Neutrophil (primary cell): ENCODE measurements at regions not wholly inside any gene's neighbourhood (a gene's known extent, or its start where the extent isn't known, plus 50 kb on each side); places are given as distances from the start of the nearest gene placed in this dataset.

ENCODE experiments used
- H3K27ac ChIP-seq: fragments of 200-600 bp; sonication (generic); 2 replicates; pipeline ENCODE4 v1.5.1; 2016; ENCODE audit warnings: mild to moderate bottlenecking, moderate library complexity
- H3K27me3 ChIP-seq: fragments of 200-600 bp; sonication (generic); 2 replicates; pipeline ENCODE4 v1.6.0; 2016; ENCODE audit warnings: mild to moderate bottlenecking
- H3K36me3 ChIP-seq: fragments of 200-600 bp; sonication (generic); 2 replicates; pipeline ENCODE4 v1.5.1; 2017
- H3K4me1 ChIP-seq, 2 experiments: fragments of 200-600 bp in 1 of 2; sonication (generic) in 1 of 2; 1 replicate in 1 of 2; 2 replicates in 1 of 2; pipeline versions ENCODE4 v1.5.1 to v1.6.1; 2013 to 2016; ENCODE audit warnings: low read depth in 1 of 2, low read length in 1 of 2, mild to moderate bottlenecking in 1 of 2, moderate library complexity in 1 of 2; ENCODE audit not compliant: control insufficient read depth in 1 of 2, insufficient read depth in 1 of 2
- H3K4me3 ChIP-seq, 2 experiments: fragments of 200-600 bp in 1 of 2; sonication (generic) in 1 of 2; 1 replicate in 1 of 2; 2 replicates in 1 of 2; pipeline ENCODE4 v1.5.1; 2013 to 2016; ENCODE audit warnings: low read depth in 1 of 2, low read length in 1 of 2, mild to moderate bottlenecking in 1 of 2, moderate library complexity in 1 of 2
- H3K9me3 ChIP-seq: fragments of 200-600 bp; sonication (generic); 2 replicates; pipeline ENCODE4 v1.5.1; 2016
- TF ChIP-seq, protein P1 (sequence below): fragments of 200-600 bp; sonication (generic); IDR thresholded peaks from 2 replicates; pipeline ENCODE4 v1.5.1; 2016; ENCODE audit warnings: antibody characterized with exemption

DNA sequence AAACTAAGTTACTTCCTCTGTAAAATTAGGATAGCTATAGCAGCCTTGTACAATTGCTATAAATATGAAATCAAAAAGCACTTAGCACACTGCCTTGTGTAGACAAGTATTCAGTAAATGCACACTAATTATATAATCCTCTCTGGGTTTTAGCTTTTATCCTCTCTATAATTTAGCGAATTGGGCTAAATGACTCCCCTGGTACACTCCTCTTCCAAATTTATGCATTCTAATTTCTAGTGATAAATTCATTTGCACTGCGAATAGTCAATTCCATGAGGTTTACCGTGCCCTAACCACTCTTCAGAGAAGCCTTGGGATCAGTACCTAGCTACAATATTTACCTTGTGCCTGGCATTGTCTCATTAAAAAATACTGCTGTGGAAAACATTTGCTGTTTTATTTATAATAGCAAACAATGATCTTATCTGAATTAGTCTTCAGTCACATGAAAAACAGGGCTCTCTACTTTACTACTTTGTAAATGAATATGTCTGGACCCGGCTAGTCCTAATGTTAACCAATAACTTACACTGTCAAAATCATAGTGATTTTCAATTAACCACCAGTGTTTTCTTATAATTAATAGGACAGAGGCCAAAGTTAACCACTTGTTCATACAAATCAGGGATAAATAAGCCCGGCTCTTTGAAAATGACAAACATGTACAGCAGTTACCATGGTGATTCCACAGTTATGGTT is 577.9 kb downstream of the IPMK start:
- no peaks in the 10 kb centered on the region for H3K36me3 ChIP-seq
- no peaks in the 10 kb centered on the region for H3K4me1 ChIP-seq
- no peaks in the 10 kb centered on the region for H3K9me3 ChIP-seq
- H3K27ac ChIP-seq, result no peak overlapping the region
- TF ChIP-seq, protein P1, sequence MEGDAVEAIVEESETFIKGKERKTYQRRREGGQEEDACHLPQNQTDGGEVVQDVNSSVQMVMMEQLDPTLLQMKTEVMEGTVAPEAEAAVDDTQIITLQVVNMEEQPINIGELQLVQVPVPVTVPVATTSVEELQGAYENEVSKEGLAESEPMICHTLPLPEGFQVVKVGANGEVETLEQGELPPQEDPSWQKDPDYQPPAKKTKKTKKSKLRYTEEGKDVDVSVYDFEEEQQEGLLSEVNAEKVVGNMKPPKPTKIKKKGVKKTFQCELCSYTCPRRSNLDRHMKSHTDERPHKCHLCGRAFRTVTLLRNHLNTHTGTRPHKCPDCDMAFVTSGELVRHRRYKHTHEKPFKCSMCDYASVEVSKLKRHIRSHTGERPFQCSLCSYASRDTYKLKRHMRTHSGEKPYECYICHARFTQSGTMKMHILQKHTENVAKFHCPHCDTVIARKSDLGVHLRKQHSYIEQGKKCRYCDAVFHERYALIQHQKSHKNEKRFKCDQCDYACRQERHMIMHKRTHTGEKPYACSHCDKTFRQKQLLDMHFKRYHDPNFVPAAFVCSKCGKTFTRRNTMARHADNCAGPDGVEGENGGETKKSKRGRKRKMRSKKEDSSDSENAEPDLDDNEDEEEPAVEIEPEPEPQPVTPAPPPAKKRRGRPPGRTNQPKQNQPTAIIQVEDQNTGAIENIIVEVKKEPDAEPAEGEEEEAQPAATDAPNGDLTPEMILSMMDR, result no peak
- H3K4me3 ChIP-seq, result no peak overlapping the region
- H3K27me3 ChIP-seq, result no peaks in the 10 kb centered on the region

DNA sequence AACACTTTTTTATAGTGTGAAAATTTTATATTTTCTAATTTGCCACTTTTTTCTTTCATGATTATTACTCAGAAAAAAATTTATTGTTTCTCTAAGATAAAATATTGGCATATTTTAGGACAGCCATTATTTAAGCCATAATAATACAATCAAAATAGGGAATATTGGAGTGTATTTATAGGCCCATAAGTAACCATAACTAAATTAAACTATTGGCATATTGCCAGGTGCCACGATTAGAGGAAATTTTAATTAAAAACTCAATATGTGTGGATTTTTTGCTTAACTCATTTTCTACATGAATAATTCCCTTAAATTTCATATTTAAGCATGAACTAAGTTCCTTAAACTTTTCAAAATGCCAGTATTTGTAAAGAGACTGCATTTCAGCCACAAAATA is 587.8 kb downstream of the IPMK start:
- no peak overlapping the region for H3K27ac ChIP-seq
- H3K4me3 ChIP-seq, result no peak overlapping the region
- no peaks in the 10 kb centered on the region for H3K27me3 ChIP-seq
- TF ChIP-seq, protein P1, result no peak
- no peaks in the 10 kb centered on the region for H3K4me1 ChIP-seq
- no peaks in the 10 kb centered on the region for H3K36me3 ChIP-seq
- no peaks in the 10 kb centered on the region for H3K9me3 ChIP-seq

DNA sequence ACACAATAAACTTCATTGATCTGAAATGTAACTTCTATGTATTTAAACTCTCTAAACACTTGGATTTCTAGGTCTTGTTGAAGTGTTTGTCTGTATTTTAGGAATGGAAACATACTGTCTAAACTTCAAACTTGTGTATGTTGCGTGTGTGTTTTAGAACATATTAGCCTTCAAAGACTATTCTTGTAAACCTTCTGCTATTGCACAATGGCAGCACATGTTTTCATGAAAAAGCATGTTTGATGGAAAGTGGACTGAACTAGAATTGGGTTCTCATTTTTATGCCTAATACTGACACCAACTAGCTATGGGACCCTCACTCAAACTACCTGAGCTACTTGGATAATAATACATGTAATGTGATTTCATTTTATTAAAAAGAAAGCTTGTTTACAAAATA is 592.6 kb downstream of the IPMK start:
- Histone ChIP-seq H3K4me1 (no peaks in the 10 kb centered on the region), H3K9me3 (no peaks in the 10 kb centered on the region), H3K27ac (no peak overlapping the region), H3K27me3 (no peaks in the 10 kb centered on the region), H3K4me3 (no peak overlapping the region), H3K36me3 (no peaks in the 10 kb centered on the region)
- TF ChIP-seq, protein P1, result no peak

DNA sequence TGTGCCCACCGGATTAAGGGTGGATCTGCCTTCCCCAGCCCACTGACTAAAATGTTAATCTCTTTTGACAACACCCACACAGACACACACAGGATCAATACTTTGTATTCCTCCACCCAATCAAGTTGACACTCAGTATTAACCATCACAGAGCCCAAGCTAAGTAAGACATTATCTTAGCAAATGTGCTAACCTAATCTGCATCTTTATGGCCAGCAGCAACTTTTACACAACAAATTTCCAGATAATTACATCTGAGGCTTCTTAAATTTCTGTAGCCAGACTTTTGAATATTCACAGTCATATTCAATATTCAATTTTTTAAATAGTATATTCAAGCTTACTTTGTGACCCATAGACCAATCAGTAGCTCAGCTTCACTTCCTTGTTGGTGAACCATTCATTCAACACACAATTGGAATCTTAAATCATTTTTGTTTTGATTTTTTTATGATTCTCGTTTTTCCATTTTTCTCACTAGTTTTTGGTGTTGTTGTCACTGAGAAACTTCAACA is 594.2 kb downstream of the IPMK start:
- H3K9me3 ChIP-seq, result no peaks in the 10 kb centered on the region
- no peaks in the 10 kb centered on the region for H3K27me3 ChIP-seq
- no peaks in the 10 kb centered on the region for H3K4me1 ChIP-seq
- no peaks in the 10 kb centered on the region for H3K36me3 ChIP-seq
- TF ChIP-seq, protein P1, result no peak
- no peak overlapping the region for H3K4me3 ChIP-seq
- no peak overlapping the region for H3K27ac ChIP-seq

DNA sequence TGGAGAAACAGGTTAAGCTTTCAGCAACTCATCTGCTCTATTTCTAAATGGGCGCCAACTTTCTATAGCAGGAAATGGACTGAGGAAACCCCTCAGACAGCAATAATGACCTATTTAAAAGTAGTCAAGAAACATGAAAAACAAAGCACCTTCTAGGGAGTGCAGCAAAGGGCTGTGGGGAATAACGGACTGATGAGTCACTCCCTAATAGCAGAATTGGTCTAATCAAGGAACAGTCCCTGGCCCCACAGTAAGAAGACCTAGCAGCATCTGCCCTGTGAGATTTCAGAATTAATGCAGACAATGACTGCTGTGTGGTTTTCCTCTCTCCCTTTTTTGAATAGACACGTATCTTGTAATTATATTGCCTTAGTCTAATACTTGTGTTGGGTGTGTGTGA is 602.9 kb downstream of the IPMK start:
- H3K27ac ChIP-seq, result no peak overlapping the region
- TF ChIP-seq, protein P1, result no peak
- no peaks in the 10 kb centered on the region for H3K36me3 ChIP-seq
- H3K27me3 ChIP-seq, result no peaks in the 10 kb centered on the region
- H3K4me1 ChIP-seq, result no peaks in the 10 kb centered on the region
- H3K4me3 ChIP-seq, result no peak overlapping the region
- H3K9me3 ChIP-seq, result no peaks in the 10 kb centered on the region
